Neutrophil (primary cell): ENCODE measurements at regions not wholly inside any gene's neighbourhood (a gene's known extent, or its start where the extent isn't known, plus 50 kb on each side); places are given as distances from the start of the nearest gene placed in this dataset.
A peak's percentile ranks its signal among the peaks of the same experiment; 100 is the strongest.

Experiments
- H3K27ac ChIP-seq: fragments of 200-600 bp; sonication (generic); 2 replicates; pipeline ENCODE4 v1.5.1; 2016; ENCODE audit warnings: mild to moderate bottlenecking, moderate library complexity
- H3K27me3 ChIP-seq: fragments of 200-600 bp; sonication (generic); 2 replicates; pipeline ENCODE4 v1.6.0; 2016; ENCODE audit warnings: mild to moderate bottlenecking
- H3K36me3 ChIP-seq: fragments of 200-600 bp; sonication (generic); 2 replicates; pipeline ENCODE4 v1.5.1; 2017
- H3K4me1 ChIP-seq, 2 experiments: fragments of 200-600 bp in 1 of 2; sonication (generic) in 1 of 2; 1 replicate in 1 of 2; 2 replicates in 1 of 2; pipeline versions ENCODE4 v1.5.1 to v1.6.1; 2013 to 2016; ENCODE audit warnings: low read depth in 1 of 2, low read length in 1 of 2, mild to moderate bottlenecking in 1 of 2, moderate library complexity in 1 of 2; ENCODE audit not compliant: control insufficient read depth in 1 of 2, insufficient read depth in 1 of 2
- H3K4me3 ChIP-seq, 2 experiments: fragments of 200-600 bp in 1 of 2; sonication (generic) in 1 of 2; 1 replicate in 1 of 2; 2 replicates in 1 of 2; pipeline ENCODE4 v1.5.1; 2013 to 2016; ENCODE audit warnings: low read depth in 1 of 2, low read length in 1 of 2, mild to moderate bottlenecking in 1 of 2, moderate library complexity in 1 of 2
- H3K9me3 ChIP-seq: fragments of 200-600 bp; sonication (generic); 2 replicates; pipeline ENCODE4 v1.5.1; 2016
- TF ChIP-seq, protein P1 (sequence below): fragments of 200-600 bp; sonication (generic); IDR thresholded peaks from 2 replicates; pipeline ENCODE4 v1.5.1; 2016; ENCODE audit warnings: antibody characterized with exemption

DNA sequence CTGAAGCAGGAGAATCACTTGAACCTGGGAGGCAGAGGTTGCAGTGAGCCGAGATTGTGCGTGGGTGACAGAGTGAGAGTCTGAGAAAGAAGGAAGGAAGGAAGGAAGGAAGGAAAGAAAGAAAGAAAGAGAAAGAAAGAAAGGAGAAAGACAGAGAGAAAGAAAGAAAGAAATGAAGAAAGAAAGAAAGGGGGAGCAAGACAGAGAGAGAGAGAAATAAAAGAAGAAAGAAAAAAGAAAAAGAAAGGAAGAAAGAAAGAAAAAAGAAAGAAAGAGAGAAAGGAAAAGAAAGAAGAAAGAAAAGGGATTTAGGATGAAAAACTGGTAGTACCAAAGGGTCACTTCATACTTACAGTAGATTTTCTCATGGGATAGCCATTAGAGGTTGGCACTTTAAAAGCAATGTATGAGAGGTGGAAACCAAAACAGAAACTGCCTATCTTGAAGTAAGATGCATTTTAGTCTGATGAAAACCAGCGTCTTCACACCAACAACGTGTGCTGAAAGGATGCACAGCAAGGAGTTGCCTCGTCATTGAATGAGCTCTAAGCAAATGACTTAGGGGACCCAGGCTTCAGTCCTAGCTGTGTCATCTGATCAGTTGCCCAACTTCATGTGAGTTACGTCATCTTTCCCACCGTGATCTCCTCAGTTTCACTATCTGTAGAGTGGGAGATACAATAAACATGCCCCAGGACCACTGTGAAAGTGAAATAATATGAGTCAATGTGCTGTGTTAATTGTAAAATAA lies 133.9 kb upstream of the NEDD9 start:
- H3K4me3 ChIP-seq, result peak overlapping the region in 1 of 2 experiments; percentile 30
- peak overlapping the region; percentile 79 for H3K27ac ChIP-seq

DNA sequence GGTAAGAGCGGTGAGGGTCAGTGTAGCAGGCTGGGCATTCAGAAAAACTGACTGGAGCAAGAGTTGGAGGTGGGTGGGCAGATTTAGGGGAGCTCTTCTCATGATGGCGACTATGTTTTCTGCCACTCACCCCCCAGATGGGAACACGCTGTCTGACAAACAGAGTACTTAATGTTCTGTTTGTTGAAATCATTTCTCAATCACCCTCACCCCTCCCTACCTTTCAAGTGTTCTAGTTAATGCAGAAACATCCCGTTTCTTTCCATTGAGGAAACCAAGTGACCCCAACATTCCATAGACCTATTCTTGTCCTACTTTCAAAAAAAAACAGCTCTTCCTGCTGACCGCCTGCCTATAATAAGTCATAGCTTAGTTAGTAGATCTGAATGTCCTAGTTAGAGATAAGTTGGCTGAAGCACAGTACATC lies 132.5 kb upstream of the NEDD9 start:
- H3K27me3 ChIP-seq, result no peaks in the 10 kb centered on the region
- H3K4me1 ChIP-seq, result peaks cover 54 to 71% of the 10 kb centered on the region in 2 experiments
- peak overlapping the region; percentile 79 for H3K27ac ChIP-seq
- H3K36me3 ChIP-seq, result peaks cover 35% of the 10 kb centered on the region
- no peaks in the 10 kb centered on the region for H3K9me3 ChIP-seq
- TF ChIP-seq, protein P1, sequence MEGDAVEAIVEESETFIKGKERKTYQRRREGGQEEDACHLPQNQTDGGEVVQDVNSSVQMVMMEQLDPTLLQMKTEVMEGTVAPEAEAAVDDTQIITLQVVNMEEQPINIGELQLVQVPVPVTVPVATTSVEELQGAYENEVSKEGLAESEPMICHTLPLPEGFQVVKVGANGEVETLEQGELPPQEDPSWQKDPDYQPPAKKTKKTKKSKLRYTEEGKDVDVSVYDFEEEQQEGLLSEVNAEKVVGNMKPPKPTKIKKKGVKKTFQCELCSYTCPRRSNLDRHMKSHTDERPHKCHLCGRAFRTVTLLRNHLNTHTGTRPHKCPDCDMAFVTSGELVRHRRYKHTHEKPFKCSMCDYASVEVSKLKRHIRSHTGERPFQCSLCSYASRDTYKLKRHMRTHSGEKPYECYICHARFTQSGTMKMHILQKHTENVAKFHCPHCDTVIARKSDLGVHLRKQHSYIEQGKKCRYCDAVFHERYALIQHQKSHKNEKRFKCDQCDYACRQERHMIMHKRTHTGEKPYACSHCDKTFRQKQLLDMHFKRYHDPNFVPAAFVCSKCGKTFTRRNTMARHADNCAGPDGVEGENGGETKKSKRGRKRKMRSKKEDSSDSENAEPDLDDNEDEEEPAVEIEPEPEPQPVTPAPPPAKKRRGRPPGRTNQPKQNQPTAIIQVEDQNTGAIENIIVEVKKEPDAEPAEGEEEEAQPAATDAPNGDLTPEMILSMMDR, result no peak
- H3K4me3 ChIP-seq, result peak overlapping the region in 1 of 2 experiments; percentile 30

More for the DNA sequence above, 133.9 kb upstream of the NEDD9 start:
- TF ChIP-seq, protein P1, result no peak
- peaks cover 54 to 77% of the 10 kb centered on the region in 2 experiments for H3K4me1 ChIP-seq
- H3K27me3 ChIP-seq, result no peaks in the 10 kb centered on the region
- H3K9me3 ChIP-seq, result no peaks in the 10 kb centered on the region
- peaks cover 37% of the 10 kb centered on the region for H3K36me3 ChIP-seq

DNA sequence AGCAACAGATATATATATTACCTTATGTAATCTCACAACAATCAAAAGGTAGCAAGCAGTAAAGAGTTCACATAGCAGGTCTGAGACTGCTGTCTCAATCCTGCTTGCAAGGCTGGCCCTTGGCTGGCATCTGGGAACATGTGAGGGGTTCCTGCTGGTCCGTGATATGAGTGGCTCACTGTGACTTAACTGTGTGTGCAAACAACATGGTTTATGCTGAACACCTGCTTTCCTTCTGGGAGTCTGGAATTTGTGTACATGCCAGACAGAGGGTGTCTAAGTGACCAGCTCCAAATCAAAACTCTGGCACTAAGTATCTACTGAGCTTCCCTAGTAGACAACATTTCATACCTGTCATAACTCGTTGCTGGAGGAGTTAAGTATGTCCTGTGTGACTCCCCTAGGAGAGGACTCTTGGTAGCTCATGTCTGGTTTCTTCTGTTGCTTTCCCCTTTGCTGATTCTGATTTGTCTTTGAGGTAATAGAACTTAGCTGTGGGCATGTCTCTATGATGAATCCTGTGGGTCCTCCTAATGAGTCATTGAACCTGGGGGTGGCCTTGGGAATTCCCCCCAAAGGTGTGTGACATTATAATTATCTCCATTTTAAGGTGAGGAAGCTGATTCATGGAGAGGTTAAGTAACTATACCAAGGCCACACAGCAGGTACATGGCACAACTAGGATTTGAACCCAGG lies 131.6 kb upstream of the NEDD9 start:
- Histone ChIP-seq H3K4me3 (peak overlapping the region in 1 of 2 experiments; percentile 30), H3K27me3 (no peaks in the 10 kb centered on the region), H3K36me3 (peaks cover 41% of the 10 kb centered on the region), H3K4me1 (peaks cover 63 to 71% of the 10 kb centered on the region in 2 experiments), H3K27ac (peak overlapping the region; percentile 79), H3K9me3 (no peaks in the 10 kb centered on the region)
- TF ChIP-seq, protein P1, result no peak

DNA sequence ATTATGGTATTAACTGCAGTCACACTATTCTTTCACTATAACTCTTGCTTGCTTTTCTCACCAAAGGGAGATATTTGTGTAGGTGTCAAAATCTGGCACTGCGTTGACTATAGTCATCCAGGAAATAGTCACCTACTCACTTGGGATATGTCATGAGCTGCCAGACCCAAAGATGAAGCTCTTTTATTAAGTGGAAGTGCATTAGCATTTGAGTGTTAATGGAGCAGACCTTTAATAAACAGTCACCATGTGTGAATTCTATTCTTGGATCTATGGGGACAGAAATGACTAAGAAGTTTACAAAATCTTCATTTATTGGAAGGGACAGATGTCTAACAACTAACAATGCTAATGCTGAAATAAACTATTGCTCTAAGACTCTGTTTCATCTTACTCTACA lies 130.1 kb upstream of the NEDD9 start:
- Histone ChIP-seq H3K36me3 (peaks cover 44% of the 10 kb centered on the region), H3K27me3 (no peaks in the 10 kb centered on the region), H3K4me3 (no peak overlapping the region), H3K27ac (peak overlapping the region; percentile 79), H3K4me1 (peaks cover 69 to 75% of the 10 kb centered on the region in 2 experiments), H3K9me3 (no peaks in the 10 kb centered on the region)
- TF ChIP-seq, protein P1, result no peak

DNA sequence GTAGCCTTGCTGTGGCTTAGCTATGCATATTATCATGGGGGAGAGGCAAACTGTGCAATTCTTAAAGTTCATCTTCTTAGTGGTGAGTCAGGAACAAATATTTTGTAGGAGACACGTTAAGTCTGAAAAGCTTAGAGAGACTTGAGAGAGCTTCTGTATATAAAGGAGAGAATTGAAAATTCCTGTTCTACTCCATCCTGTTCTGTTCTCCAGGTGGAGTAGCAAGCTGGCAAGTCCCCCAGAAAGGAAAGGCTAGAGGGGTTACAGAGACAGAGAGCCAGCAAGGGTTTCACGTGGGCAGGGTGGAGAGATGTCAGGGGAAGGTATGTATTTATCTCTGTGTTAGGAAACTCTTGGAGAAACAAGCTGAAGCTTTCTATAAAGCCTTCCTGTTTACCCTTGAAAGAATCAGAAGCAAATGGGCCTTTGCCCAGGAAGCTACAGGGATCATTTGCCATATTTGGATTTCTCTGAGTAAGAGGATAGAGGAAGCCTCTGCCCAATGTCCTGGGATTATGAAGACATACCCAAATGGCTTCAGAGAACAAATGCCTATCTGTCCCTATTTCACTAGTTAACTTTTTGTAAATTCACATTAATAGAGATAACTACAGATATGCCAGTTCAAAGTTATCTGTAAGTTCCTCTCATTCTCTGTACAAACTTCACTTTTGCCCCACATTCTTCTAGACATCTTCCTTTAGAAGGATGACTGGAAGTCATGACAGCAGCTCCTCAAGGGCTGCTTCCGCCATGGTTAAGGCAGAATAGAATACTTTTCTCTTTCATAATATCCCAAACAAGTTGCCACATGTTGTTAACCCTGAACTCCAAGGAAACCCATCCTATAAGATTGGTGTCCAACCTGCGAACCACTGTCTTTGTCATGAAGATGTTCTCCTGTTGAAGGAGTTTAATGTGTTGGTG lies 126.7 kb upstream of the NEDD9 start:
- TF ChIP-seq, protein P1, result no peak
- peak overlapping the region; percentile 79 for H3K27ac ChIP-seq

More for the DNA sequence above, 126.7 kb upstream of the NEDD9 start:
- Histone ChIP-seq H3K9me3 (no peaks in the 10 kb centered on the region), H3K27me3 (no peaks in the 10 kb centered on the region), H3K4me1 (peaks cover 68 to 75% of the 10 kb centered on the region in 2 experiments), H3K4me3 (peak overlapping the region in 1 of 2 experiments; percentile 5), H3K36me3 (peaks cover 41% of the 10 kb centered on the region)
